Breast epithelium (tissue), 4 donors: ENCODE measurements at regions not wholly inside any gene's neighbourhood (a gene's known extent, or its start where the extent isn't known, plus 50 kb on each side); places are given as distances from the start of the nearest gene placed in this dataset.

ENCODE experiments used
- DNase-seq, 2 donors: peaks; one replicate each; pipeline ENCODE4 v3.0.0-alpha.2; 2019; ENCODE audit warnings: low spot score in 2 of 2
- H3K27ac ChIP-seq, 2 donors: fragments of 200-600 bp; sonication (generic) in 1 of 2; one replicate each; pipeline ENCODE4 v1.5.1; 2016 to 2019; ENCODE audit warnings: mild to moderate bottlenecking in 1 of 2
- H3K27me3 ChIP-seq, 2 donors: fragments of 200-600 bp; sonication (generic) in 1 of 2; one replicate each; pipeline versions ENCODE4 v1.5.1 to v1.6.0; 2017 to 2019; ENCODE audit warnings: control low read depth in 1 of 2, mild to moderate bottlenecking in 1 of 2
- H3K36me3 ChIP-seq: fragments of 200-600 bp; one replicate; pipeline ENCODE4 v1.5.1; 2019
- H3K4me1 ChIP-seq, 2 donors: fragments of 200-600 bp; sonication (generic); one replicate each; pipeline ENCODE4 v1.5.1; 2016 to 2019; ENCODE audit warnings: control low read depth in 1 of 2
- H3K4me3 ChIP-seq, 3 donors: fragments of 200-600 bp; sonication (generic); 1 replicate in 2 of 3; 2 replicates in 1 of 3; pipeline ENCODE4 v1.5.1; 2016 to 2019; ENCODE audit warnings: mild to moderate bottlenecking in 3 of 3, moderate library complexity in 2 of 3
- H3K9me3 ChIP-seq, 2 donors: fragments of 200-600 bp; sonication (generic) in 1 of 2; one replicate each; pipeline ENCODE4 v1.5.1; 2016 to 2019; ENCODE audit warnings: control low read depth in 1 of 2
- CTCF ChIP-seq, 3 donors: fragments of 450-650 bp; IDR thresholded peaks; one replicate each; pipeline ENCODE4 v1.5.1; 2016 to 2017; ENCODE audit warnings: antibody characterized with exemption in 3 of 3, mild to moderate bottlenecking in 3 of 3, moderate library complexity in 3 of 3
- POLR2A ChIP-seq: fragments of 450-650 bp; IDR thresholded peaks from one replicate; pipeline ENCODE4 v1.6.1; 2016; ENCODE audit warnings: antibody characterized with exemption, mild to moderate bottlenecking, moderate library complexity
- POLR2AphosphoS5 ChIP-seq, 3 donors: sonication (generic); formaldehyde crosslinking; IDR thresholded peaks; one replicate each; pipeline ENCODE4 v1.6.1; 2017; ENCODE audit warnings: antibody characterized with exemption in 3 of 3
- intact Hi-C: fragments of 100-400 bp; cut with DNase I; formaldehyde crosslinking; loops from one replicate; pipeline ENCODE4 v1.15.1; 2023; ENCODE audit warnings: low total_unique reads

DNA sequence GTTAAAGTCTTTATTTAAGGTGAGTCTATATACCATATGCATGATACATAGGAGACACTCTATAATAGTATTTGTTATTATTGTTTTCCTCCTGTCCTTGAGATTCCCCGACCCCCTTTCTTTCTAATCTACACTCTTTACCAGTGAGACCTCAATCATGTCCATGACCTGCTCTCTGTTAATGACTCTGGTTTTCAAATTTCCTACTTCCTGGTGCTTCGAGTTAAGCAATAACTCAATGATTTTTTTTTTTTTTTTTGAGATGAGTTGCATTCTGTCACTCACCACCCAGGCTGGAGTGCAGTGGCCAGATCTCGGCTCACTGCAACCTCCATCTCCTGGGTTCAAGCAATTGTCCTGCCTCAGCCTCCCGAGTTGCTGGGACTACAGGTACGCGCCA lies 574.6 kb upstream of the SLC35B3 start:
- no peak for DNase-seq
- Histone ChIP-seq H3K9me3 (no peaks in the 10 kb centered on the region), H3K36me3 (no peaks in the 10 kb centered on the region), H3K27me3 (no peaks in the 10 kb centered on the region), H3K4me3 (no peak overlapping the region), H3K27ac (no peak overlapping the region), H3K4me1 (no peaks in the 10 kb centered on the region)
- intact Hi-C loops: no loop called here
- no peak for TF ChIP-seq CTCF (IDR thresholded peaks at IDR 0.05)

GRCh38 chr6:9007027-9007426 lies 571.7 kb upstream of the SLC35B3 start:
- Histone ChIP-seq H3K27me3 (no peaks in the 10 kb centered on the region), H3K4me3 (no peak overlapping the region), H3K9me3 (no peaks in the 10 kb centered on the region), H3K4me1 (no peaks in the 10 kb centered on the region), H3K36me3 (no peaks in the 10 kb centered on the region), H3K27ac (no peak overlapping the region)
- TF ChIP-seq CTCF (IDR thresholded peaks at IDR 0.05) (no peak), POLR2A (no peak), POLR2AphosphoS5 (IDR thresholded peaks at IDR 0.05) (no peak)
- DNase-seq: no peak
- intact Hi-C loops: no loop called here

GRCh38 chr6:9002833-9003232 lies 567.5 kb upstream of the SLC35B3 start:
- intact Hi-C loops: no loop called here

GRCh38 chr6:8995156-8995555 lies 559.8 kb upstream of the SLC35B3 start:
- Histone ChIP-seq H3K27ac (no peak overlapping the region), H3K4me1 (no peaks in the 10 kb centered on the region), H3K36me3 (no peaks in the 10 kb centered on the region), H3K9me3 (no peaks in the 10 kb centered on the region), H3K4me3 (no peak overlapping the region), H3K27me3 (no peaks in the 10 kb centered on the region)
- TF ChIP-seq POLR2A: no peak
- TF ChIP-seq POLR2AphosphoS5 (IDR thresholded peaks at IDR 0.05): no peak
- no peak for TF ChIP-seq CTCF (IDR thresholded peaks at IDR 0.05)
- intact Hi-C loops: no loop called here
- no peak for DNase-seq

More at GRCh38 chr6:9002833-9003232, 567.5 kb upstream of the SLC35B3 start:
- Histone ChIP-seq H3K27ac (no peak overlapping the region), H3K9me3 (no peaks in the 10 kb centered on the region), H3K4me3 (no peak overlapping the region), H3K36me3 (no peaks in the 10 kb centered on the region), H3K27me3 (no peaks in the 10 kb centered on the region), H3K4me1 (no peaks in the 10 kb centered on the region)
- no peak for DNase-seq
- TF ChIP-seq POLR2AphosphoS5 (IDR thresholded peaks at IDR 0.05): no peak
- TF ChIP-seq CTCF (IDR thresholded peaks at IDR 0.05): no peak
- TF ChIP-seq POLR2A: no peak

DNA sequence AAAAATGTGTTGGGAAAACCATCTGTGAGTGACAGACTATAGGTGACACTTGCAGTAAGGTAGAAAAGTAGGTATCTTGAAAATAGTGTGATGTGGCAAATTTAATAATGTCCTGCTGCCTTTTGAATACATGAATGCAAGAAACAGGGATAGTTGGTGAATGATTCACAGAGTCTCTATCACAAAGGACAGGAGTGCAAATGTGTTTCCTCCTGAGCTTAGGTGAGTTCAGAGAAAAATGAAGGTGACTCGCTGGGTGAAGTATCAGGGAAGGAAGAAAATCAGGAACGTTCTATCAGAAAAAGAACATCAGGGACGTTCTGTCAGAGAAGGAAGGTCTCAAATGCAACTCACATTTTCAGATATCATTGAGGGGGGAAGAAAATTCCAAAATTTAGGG lies 557.8 kb upstream of the SLC35B3 start:
- Histone ChIP-seq H3K4me3 (no peak overlapping the region), H3K36me3 (no peaks in the 10 kb centered on the region), H3K27ac (no peak overlapping the region), H3K9me3 (no peaks in the 10 kb centered on the region), H3K27me3 (no peaks in the 10 kb centered on the region), H3K4me1 (no peaks in the 10 kb centered on the region)
- no peak for TF ChIP-seq POLR2AphosphoS5 (IDR thresholded peaks at IDR 0.05)
- TF ChIP-seq CTCF (IDR thresholded peaks at IDR 0.05): no peak
- no peak for TF ChIP-seq POLR2A
- DNase-seq: no peak
- intact Hi-C loops: no loop called here
